ENCODE measurements at regions not wholly inside any gene's neighbourhood (a gene's known extent, or its start where the extent isn't known, plus 50 kb on each side); places are given as distances from the start of the nearest gene placed in this dataset.

DNA sequence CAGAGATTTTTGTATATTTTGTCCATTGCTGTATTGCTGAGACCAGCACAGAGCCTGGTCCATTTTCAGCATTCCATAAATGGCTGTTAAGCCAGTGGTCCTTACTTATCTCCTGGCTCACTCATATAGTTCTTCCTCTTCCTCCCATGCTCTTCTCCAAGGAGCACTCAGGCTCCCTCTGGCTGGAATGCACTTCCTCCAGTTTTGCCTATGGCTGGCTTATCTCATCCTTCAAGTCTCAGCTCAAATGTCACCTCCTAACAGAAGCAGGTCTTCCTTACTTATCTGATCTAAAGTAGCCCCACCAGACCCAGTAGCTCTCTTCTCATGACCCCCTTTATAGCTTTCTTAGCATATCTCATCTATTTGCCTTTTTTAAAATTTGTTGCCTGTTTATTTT is 146.9 kb downstream of the SLC30A10 start:
- no peaks in the 10 kb centered on the region for H3K9me3 ChIP-seq
- H3K4me1 ChIP-seq (ENCODE audit: control insufficient read depth in 1 of 2, insufficient read depth in 2 of 2, low read depth in 1 of 2, low read length in 1 of 2): peaks cover 0 to 13% of the 10 kb centered on the region in 2 experiments; a peak in 2 of 4 replicates
- no peaks in the 10 kb centered on the region for H4K20me1 ChIP-seq (ENCODE audit: insufficient read depth)
- H2AFZ ChIP-seq (ENCODE audit: low read depth): no peak overlapping the region
- POLR2A ChIA-PET: no interaction called here
- no peaks in the 10 kb centered on the region for H3K9me2 ChIP-seq
- TF ChIP-seq ELF1 (IDR thresholded peaks at IDR 0.05) (no peak), YY1 (IDR thresholded peaks at IDR 0.05; ENCODE audit: low read depth) (no peak), RAD21 (IDR thresholded peaks at IDR 0.05; ENCODE audit: low read length) (no peak), TAF1 (IDR thresholded peaks at IDR 0.05; ENCODE audit: borderline replicate concordance, low read depth, low read length) (no peak), FOXJ3 (CRISPR knock-in tag; IDR thresholded peaks at IDR 0.05) (no peak), POLR2AphosphoS5 (IDR thresholded peaks at IDR 0.05; ENCODE audit: low read depth, low read length) (no peak), RFX5 (IDR thresholded peaks at IDR 0.05; ENCODE audit: low read length) (no peak), CTCF (IDR thresholded peaks at IDR 0.05) (no peak), EP300 (IDR thresholded peaks at IDR 0.05; ENCODE audit: borderline replicate concordance in 1 of 2, low read depth in 1 of 2, low read length in 1 of 2) (no peak), GATA2 (CRISPR knock-in tag; IDR thresholded peaks at IDR 0.05) (no peak)
- H3K36me3 ChIP-seq (replicated peaks in 1 of 2; ENCODE audit: control insufficient read depth in 1 of 2, insufficient read depth in 2 of 2, low read length in 1 of 2): no peaks in the 10 kb centered on the region
- H3F3A ChIP-seq (replicated peaks; ENCODE audit: insufficient read depth): no peaks in the 10 kb centered on the region
- no peaks in the 10 kb centered on the region for H3K27me3 ChIP-seq (ENCODE audit: insufficient read depth)
- no peak overlapping the region for H3K4me2 ChIP-seq
- CTCF ChIA-PET: no interaction called here
- H3K4me3 ChIP-seq (ENCODE audit: low read depth in 2 of 2, low read length in 1 of 2): no peak overlapping the region
- no peaks in the 10 kb centered on the region for H3K79me2 ChIP-seq (ENCODE audit: insufficient read depth)
- no peak overlapping the region for H3K9ac ChIP-seq
- DNase-seq: no peak
- no peak overlapping the region for H3K27ac ChIP-seq (ENCODE audit: low read depth in 2 of 2, low read length in 1 of 2)

DNA sequence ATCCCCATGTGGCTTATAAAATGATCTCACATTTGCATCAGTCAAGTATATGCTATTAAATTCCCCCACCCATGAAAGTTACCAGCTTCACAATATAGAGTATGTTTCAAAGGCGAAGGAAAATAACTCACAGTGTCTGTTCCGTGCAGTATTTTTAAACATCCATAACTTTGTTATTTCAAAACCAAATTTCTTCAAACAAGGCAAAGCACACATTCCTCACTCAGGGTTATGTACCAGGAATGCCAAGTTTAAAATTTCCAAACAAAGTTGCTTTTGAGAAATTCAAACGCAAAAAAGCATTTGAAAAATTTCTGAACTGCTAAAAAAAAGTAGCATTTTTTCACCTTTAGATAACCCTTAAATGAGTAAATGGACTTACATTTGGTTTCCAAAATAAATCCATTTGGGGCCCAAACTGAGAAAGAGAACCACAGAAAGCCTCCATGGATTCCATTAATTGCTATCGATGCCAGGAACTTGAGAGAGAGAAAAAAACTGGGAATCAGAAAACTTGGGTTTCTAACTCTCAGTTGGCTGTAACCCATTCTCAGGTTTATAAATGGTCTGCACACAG is 149.5 kb downstream of the SLC30A10 start:
- WGBS (ENCODE audit: low lambda C conversion rate): 92% methylated on average over 4 of the region's 4 CpGs

More for the DNA sequence above, 149.5 kb downstream of the SLC30A10 start:
- CTCF ChIA-PET: interaction anchor here (1.4 to 1.8 kb wide), 2 partner anchors 13 to 21 kb away, joined by 5 to 6 read pairs; no protein-coding TSS in a partner anchor
- Histone ChIP-seq H3K79me2 (ENCODE audit: insufficient read depth) (no peaks in the 10 kb centered on the region), H3K9ac (no peak overlapping the region), H3K4me2 (no peak overlapping the region), H3F3A (replicated peaks; ENCODE audit: insufficient read depth) (no peaks in the 10 kb centered on the region), H2AFZ (ENCODE audit: low read depth) (no peak overlapping the region), H3K36me3 (replicated peaks in 1 of 2; ENCODE audit: control insufficient read depth in 1 of 2, insufficient read depth in 2 of 2, low read length in 1 of 2) (no peaks in the 10 kb centered on the region), H3K27ac (ENCODE audit: low read depth in 2 of 2, low read length in 1 of 2) (peak overlapping the region in 1 of 2 experiments; percentile 43; a peak in 2 of 4 replicates), H3K4me3 (ENCODE audit: low read depth in 2 of 2, low read length in 1 of 2) (no peak overlapping the region), H3K27me3 (ENCODE audit: insufficient read depth) (no peaks in the 10 kb centered on the region), H3K9me3 (no peaks in the 10 kb centered on the region), H3K4me1 (ENCODE audit: control insufficient read depth in 1 of 2, insufficient read depth in 2 of 2, low read depth in 1 of 2, low read length in 1 of 2) (peaks cover 0 to 1% of the 10 kb centered on the region in 2 experiments; a peak in 2 of 4 replicates), H3K9me2 (no peaks in the 10 kb centered on the region), H4K20me1 (ENCODE audit: insufficient read depth) (no peaks in the 10 kb centered on the region)
- TF ChIP-seq SIN3A (IDR thresholded peaks at IDR 0.05; ENCODE audit: borderline replicate concordance, low read depth, low read length) (no peak), IRF3 (IDR thresholded peaks at IDR 0.05; ENCODE audit: low read depth, low read length) (no peak), FOSL2 (IDR thresholded peaks at IDR 0.05; ENCODE audit: borderline replicate concordance, low read depth) (no peak), ELF1 (IDR thresholded peaks at IDR 0.05) (no peak), YY1 (IDR thresholded peaks at IDR 0.05; ENCODE audit: low read depth) (no peak), RXRA (IDR thresholded peaks at IDR 0.05; ENCODE audit: borderline replicate concordance, low read depth) (no peak), RAD21 (IDR thresholded peaks at IDR 0.05; ENCODE audit: low read length) (no peak), EP300 (IDR thresholded peaks at IDR 0.05; ENCODE audit: borderline replicate concordance in 1 of 2, low read depth in 1 of 2, low read length in 1 of 2) (no peak), USF2 (IDR thresholded peaks at IDR 0.05; ENCODE audit: borderline replicate concordance, low read depth, low read length) (no peak), POLR2AphosphoS5 (IDR thresholded peaks at IDR 0.05; ENCODE audit: low read depth, low read length) (no peak)
- TF ChIP-seq, protein P1, sequence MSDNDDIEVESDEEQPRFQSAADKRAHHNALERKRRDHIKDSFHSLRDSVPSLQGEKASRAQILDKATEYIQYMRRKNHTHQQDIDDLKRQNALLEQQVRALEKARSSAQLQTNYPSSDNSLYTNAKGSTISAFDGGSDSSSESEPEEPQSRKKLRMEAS (IDR thresholded peaks at IDR 0.05; ENCODE audit: low read depth): no peak
- TF ChIP-seq, protein P2, sequence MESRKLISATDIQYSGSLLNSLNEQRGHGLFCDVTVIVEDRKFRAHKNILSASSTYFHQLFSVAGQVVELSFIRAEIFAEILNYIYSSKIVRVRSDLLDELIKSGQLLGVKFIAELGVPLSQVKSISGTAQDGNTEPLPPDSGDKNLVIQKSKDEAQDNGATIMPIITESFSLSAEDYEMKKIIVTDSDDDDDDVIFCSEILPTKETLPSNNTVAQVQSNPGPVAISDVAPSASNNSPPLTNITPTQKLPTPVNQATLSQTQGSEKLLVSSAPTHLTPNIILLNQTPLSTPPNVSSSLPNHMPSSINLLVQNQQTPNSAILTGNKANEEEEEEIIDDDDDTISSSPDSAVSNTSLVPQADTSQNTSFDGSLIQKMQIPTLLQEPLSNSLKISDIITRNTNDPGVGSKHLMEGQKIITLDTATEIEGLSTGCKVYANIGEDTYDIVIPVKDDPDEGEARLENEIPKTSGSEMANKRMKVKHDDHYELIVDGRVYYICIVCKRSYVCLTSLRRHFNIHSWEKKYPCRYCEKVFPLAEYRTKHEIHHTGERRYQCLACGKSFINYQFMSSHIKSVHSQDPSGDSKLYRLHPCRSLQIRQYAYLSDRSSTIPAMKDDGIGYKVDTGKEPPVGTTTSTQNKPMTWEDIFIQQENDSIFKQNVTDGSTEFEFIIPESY (IDR thresholded peaks at IDR 0.05; ENCODE audit: borderline replicate concordance, low read depth): no peak
- POLR2A ChIA-PET: no interaction called here
- no peak for DNase-seq

Data from SK-N-SH (cell line).